ENCODE measurements at regions not wholly inside any gene's neighbourhood (a gene's known extent, or its start where the extent isn't known, plus 50 kb on each side); places are given as distances from the start of the nearest gene placed in this dataset.

GRCh38 chr5:34499001-34499734 lies 157.0 kb upstream of the RAI14 start:
- H3K4me1 ChIP-seq (ENCODE audit: insufficient read depth, low read length), result peaks cover 22% of the 10 kb centered on the region
- no peaks in the 10 kb centered on the region for H3K9me3 ChIP-seq (ENCODE audit: control insufficient read depth, insufficient read depth, low read length)
- no peaks in the 10 kb centered on the region for H3K36me3 ChIP-seq (ENCODE audit: insufficient read depth, low read length)
- no peak overlapping the region for H3K9ac ChIP-seq (ENCODE audit: low read depth, low read length)

DNA sequence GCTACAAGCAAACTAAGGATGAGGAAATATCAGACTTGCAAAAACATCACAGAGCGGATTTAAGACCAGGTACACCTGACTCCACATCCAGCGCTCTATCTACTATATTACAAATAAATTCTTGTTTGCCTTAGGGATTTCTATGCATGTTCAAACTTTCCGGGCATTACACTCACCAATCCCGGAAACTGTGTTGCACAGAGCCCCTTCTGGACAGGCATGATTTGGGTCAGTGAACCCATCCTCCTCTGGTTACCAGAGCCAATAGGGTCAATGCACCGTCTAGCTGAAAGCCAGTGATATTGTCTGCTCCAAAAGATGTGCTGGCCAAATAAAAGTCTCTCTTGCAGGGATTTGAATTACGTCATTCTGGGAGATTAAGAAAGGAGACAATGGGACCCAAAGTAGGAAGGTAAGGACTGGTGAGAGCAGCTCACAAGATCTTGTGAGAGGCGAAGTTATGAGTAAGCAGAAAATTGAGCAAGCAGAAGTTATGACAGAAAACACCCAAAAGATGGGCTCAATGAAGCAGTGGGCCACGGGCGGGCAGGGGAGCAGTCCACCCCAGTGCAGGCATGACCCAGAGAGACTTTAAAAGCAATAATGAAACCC lies 155.8 kb upstream of the RAI14 start:
- H3K9me3 ChIP-seq (ENCODE audit: control insufficient read depth, insufficient read depth, low read length), result no peaks in the 10 kb centered on the region
- H3K9ac ChIP-seq (ENCODE audit: low read depth, low read length), result no peak overlapping the region
- peaks cover 22% of the 10 kb centered on the region for H3K4me1 ChIP-seq (ENCODE audit: insufficient read depth, low read length)
- no peaks in the 10 kb centered on the region for H3K36me3 ChIP-seq (ENCODE audit: insufficient read depth, low read length)

- H3K9ac ChIP-seq (ENCODE audit: low read depth, low read length), result no peak overlapping the region
- H3K36me3 ChIP-seq (ENCODE audit: insufficient read depth, low read length), result no peaks in the 10 kb centered on the region
- no peaks in the 10 kb centered on the region for H3K9me3 ChIP-seq (ENCODE audit: control insufficient read depth, insufficient read depth, low read length)
- peaks cover 22% of the 10 kb centered on the region for H3K4me1 ChIP-seq (ENCODE audit: insufficient read depth, low read length)
These were observed 155.1 kb upstream of the RAI14 start for GRCh38 chr5:34501016-34501415.

GRCh38 chr5:34501840-34502239 lies 154.3 kb upstream of the RAI14 start:
- no peak overlapping the region for H3K9ac ChIP-seq (ENCODE audit: low read depth, low read length)
- peaks cover 17% of the 10 kb centered on the region for H3K4me1 ChIP-seq (ENCODE audit: insufficient read depth, low read length)
- no peaks in the 10 kb centered on the region for H3K36me3 ChIP-seq (ENCODE audit: insufficient read depth, low read length)
- no peaks in the 10 kb centered on the region for H3K9me3 ChIP-seq (ENCODE audit: control insufficient read depth, insufficient read depth, low read length)

DNA sequence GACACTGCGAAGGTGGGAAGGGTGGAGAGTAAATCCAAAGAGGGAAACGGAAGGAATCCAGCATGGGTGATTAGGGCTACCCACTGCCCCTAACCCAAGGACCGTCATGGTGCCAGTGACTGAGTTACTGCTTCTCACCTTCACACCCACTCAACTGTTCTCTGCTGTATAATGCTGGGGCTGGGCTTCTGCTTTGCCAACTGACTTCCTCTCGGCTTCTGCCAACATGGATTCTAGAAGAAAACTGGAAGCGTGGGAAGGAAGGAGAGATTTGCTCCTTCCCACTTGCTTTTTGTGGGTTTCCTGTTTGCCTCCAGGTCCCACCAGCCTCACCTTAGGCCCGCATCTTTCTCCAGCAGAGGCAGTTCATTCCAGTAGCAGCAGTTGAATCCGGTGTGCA lies 153.5 kb upstream of the RAI14 start:
- Histone ChIP-seq H3K4me1 (ENCODE audit: insufficient read depth, low read length) (peaks cover 13% of the 10 kb centered on the region), H3K9me3 (ENCODE audit: control insufficient read depth, insufficient read depth, low read length) (no peaks in the 10 kb centered on the region), H3K36me3 (ENCODE audit: insufficient read depth, low read length) (no peaks in the 10 kb centered on the region), H3K9ac (ENCODE audit: low read depth, low read length) (no peak overlapping the region)

DNA sequence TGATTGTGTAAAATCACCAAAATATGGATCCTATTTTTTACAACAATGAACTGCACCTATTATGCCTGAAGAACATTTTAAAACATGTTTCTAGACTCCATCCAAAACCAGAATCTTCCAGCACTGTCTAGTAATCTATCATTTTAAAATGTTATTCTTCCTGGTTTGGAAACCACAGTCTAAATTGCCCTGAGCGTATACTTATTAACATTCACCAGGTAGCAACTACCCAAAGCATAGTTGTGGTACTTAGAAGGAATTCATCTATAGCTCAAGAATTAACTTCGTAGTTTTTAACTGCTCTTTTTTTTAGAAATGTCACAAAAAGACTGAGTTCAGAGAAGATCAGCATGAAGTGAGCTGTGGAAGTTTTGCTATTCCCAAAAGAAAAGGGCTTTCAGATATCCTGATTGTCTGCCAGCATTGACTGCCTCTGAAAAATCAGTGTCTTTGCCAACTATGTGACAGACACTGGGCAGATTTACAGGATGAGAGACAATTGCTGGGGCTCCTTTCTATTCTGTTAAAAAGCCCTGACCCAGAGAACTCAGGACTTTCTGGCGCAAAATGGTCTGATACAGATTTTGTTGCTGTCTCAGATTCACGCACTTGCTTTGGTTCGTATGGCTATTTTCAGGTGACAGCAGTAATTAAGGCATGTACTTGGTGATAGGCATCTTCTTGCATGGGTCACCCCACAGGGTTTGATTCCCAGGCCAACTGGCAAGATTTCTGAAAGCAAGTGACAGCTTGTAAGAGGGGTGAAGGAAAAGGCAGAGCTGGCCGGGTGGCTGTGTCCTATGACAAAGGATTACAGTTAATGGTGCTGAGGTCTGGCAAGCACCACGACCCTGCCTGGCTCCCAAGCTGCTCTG lies 152.5 kb upstream of the RAI14 start:
- Histone ChIP-seq H3K36me3 (ENCODE audit: insufficient read depth, low read length) (no peaks in the 10 kb centered on the region), H3K4me1 (ENCODE audit: insufficient read depth, low read length) (peaks cover 9% of the 10 kb centered on the region), H3K9ac (ENCODE audit: low read depth, low read length) (no peak overlapping the region), H3K9me3 (ENCODE audit: control insufficient read depth, insufficient read depth, low read length) (no peaks in the 10 kb centered on the region)

DNA sequence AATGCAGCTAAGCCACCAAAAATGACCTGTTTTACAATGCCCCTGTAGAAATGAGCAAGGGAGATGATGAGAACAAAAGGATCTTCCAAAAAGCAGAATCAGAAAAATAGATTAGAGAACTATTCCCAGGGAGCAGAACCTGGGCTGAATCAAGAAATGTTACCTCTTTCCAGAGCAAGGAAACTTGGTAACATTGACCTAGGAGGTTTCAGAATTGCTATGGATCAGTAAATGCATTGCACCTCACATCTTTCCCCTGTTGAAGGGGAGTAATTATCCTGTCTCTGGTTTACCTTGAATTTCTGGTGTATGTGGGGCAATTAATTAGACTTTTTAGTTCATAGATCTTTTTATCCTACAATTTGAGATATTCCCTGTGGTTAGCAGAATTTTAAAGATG lies 151.2 kb upstream of the RAI14 start:
- no peaks in the 10 kb centered on the region for H3K9me3 ChIP-seq (ENCODE audit: control insufficient read depth, insufficient read depth, low read length)
- H3K4me1 ChIP-seq (ENCODE audit: insufficient read depth, low read length), result no peaks in the 10 kb centered on the region
- H3K9ac ChIP-seq (ENCODE audit: low read depth, low read length), result no peak overlapping the region
- H3K36me3 ChIP-seq (ENCODE audit: insufficient read depth, low read length), result no peaks in the 10 kb centered on the region

DNA sequence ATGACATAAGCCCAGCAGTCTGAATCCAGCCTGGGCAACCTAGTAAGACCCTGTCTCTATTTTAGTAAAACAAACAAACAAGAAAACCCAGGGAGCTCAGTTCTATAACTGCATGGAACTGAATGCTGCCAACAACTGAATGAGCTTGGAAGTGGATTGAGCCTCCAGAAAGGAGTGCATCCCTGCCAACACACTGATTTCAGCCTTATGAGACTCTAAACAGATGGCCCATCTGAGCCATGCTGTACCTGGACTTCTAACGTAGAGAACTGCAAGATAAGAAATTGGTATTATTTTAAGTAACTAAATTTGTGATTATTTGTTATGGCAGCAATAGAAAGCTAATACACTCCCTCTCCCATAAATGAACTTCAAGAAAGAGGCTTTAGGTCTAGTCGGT lies 150.4 kb upstream of the RAI14 start:
- H3K9me3 ChIP-seq (ENCODE audit: control insufficient read depth, insufficient read depth, low read length), result no peaks in the 10 kb centered on the region
- H3K4me1 ChIP-seq (ENCODE audit: insufficient read depth, low read length), result 0 out of 2 replicates have a peak, but pooled peaks cover 2% of the 10 kb centered on the region
- no peaks in the 10 kb centered on the region for H3K36me3 ChIP-seq (ENCODE audit: insufficient read depth, low read length)
- no peak overlapping the region for H3K9ac ChIP-seq (ENCODE audit: low read depth, low read length)

DNA sequence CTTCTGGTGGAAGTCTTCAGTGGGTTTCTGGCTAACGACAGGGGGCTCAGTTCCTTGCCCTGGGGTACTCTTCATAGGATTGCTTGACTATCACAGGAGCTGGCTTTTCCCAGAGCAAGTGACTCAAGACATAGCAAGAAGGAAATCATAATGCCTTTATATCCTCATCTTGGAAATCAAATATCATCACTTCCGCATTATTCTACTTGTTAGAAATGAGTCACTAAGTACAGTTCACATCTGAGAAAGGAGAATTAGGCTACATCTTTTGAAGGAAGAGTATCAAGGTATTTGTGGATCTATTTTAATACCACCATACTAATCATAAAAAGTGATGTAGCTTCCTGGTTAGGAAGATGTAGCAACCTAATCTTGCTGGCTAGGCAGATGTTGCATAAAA lies 148.2 kb upstream of the RAI14 start:
- Histone ChIP-seq H3K36me3 (ENCODE audit: insufficient read depth, low read length) (no peaks in the 10 kb centered on the region), H3K9ac (ENCODE audit: low read depth, low read length) (no peak overlapping the region), H3K9me3 (ENCODE audit: control insufficient read depth, insufficient read depth, low read length) (no peaks in the 10 kb centered on the region), H3K4me1 (ENCODE audit: insufficient read depth, low read length) (0 out of 2 replicates have a peak, but pooled peaks cover 5% of the 10 kb centered on the region)

DNA sequence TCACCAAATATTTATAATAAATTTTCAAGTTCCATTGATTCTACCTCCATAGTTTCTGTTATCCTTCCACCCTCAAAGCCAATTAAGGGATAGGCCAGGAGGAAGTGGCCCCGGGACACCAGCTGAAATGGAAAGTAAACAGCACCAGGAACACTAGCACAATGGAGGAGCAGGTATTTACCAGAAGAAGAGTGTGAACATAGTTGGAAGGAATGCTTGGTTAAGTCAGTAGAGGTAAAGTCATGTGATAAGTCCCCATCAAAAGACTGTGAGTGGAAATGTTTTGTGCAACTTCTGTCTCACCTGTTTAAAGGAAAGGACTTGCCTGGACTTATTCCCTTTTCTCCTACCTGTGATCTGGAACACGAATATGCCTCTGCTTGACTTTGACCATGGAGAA lies 146.7 kb upstream of the RAI14 start:
- H3K9ac ChIP-seq (ENCODE audit: low read depth, low read length), result no peak overlapping the region
- H3K4me1 ChIP-seq (ENCODE audit: insufficient read depth, low read length), result 0 out of 2 replicates have a peak, but pooled peaks cover 5% of the 10 kb centered on the region
- no peaks in the 10 kb centered on the region for H3K36me3 ChIP-seq (ENCODE audit: insufficient read depth, low read length)
- no peaks in the 10 kb centered on the region for H3K9me3 ChIP-seq (ENCODE audit: control insufficient read depth, insufficient read depth, low read length)

- no peaks in the 10 kb centered on the region for H3K36me3 ChIP-seq (ENCODE audit: insufficient read depth, low read length)
- H3K4me1 ChIP-seq (ENCODE audit: insufficient read depth, low read length), result 0 out of 2 replicates have a peak, but pooled peaks cover 5% of the 10 kb centered on the region
- no peaks in the 10 kb centered on the region for H3K9me3 ChIP-seq (ENCODE audit: control insufficient read depth, insufficient read depth, low read length)
- no peak overlapping the region for H3K9ac ChIP-seq (ENCODE audit: low read depth, low read length)
These were observed 146.1 kb upstream of the RAI14 start for GRCh38 chr5:34510002-34510401.

- Histone ChIP-seq H3K9me3 (ENCODE audit: control insufficient read depth, insufficient read depth, low read length) (no peaks in the 10 kb centered on the region), H3K36me3 (ENCODE audit: insufficient read depth, low read length) (no peaks in the 10 kb centered on the region), H3K9ac (ENCODE audit: low read depth, low read length) (no peak overlapping the region), H3K4me1 (ENCODE audit: insufficient read depth, low read length) (0 out of 2 replicates have a peak, but pooled peaks cover 5% of the 10 kb centered on the region)
These were observed 145.1 kb upstream of the RAI14 start for GRCh38 chr5:34511063-34511462.

DNA sequence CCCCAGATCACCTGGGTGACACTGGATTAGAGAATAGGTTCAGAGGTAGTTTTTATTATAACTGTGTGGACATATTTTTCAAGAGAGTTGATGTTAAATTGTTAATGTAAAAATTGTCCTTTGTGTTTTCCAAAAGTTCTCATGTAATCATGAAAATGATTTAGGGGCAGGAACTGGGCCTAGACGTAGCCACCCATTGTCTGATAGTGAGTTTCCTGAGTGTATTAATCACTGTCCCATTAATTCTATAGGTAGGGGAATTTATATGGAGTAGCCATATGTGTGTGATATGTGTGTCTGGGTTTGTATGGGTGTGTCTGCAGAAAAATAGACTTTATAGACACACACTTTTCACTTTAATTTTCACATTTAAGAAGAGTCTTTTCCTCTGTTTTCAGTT lies 144.6 kb upstream of the RAI14 start:
- Histone ChIP-seq H3K9me3 (ENCODE audit: control insufficient read depth, insufficient read depth, low read length) (no peaks in the 10 kb centered on the region), H3K4me1 (ENCODE audit: insufficient read depth, low read length) (0 out of 2 replicates have a peak, but pooled peaks cover 5% of the 10 kb centered on the region), H3K9ac (ENCODE audit: low read depth, low read length) (no peak overlapping the region), H3K36me3 (ENCODE audit: insufficient read depth, low read length) (no peaks in the 10 kb centered on the region)

DNA sequence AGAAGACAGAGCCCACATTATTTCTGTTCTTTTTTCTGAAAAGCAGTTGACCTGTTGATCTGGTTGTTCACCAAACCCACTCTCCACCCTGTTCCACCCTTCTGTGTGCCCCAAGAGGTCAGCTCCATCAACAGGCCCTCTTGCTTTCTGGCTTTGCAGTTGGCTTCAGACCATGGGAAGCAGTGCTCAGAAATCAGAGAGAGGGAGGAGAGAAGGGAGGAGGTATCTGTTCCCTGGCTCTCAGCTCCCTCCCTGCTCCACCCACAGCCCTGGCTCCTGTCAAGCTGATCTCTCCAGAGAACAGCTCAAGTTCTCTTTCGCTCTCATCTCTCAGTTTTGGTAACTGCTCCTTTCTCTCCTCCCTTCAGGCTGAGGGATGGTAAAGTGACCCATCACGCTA lies 144.2 kb upstream of the RAI14 start:
- no peaks in the 10 kb centered on the region for H3K9me3 ChIP-seq (ENCODE audit: control insufficient read depth, insufficient read depth, low read length)
- H3K36me3 ChIP-seq (ENCODE audit: insufficient read depth, low read length), result no peaks in the 10 kb centered on the region
- H3K9ac ChIP-seq (ENCODE audit: low read depth, low read length), result no peak overlapping the region
- 0 out of 2 replicates have a peak, but pooled peaks cover 5% of the 10 kb centered on the region for H3K4me1 ChIP-seq (ENCODE audit: insufficient read depth, low read length)
